HG03025 (cell line): ENCODE measurements at regions not wholly inside any gene's neighbourhood (a gene's known extent, or its start where the extent isn't known, plus 50 kb on each side); places are given as distances from the start of the nearest gene placed in this dataset.

Experiments used
- ATAC-seq: cut with Tn5 transposase; IDR thresholded peaks from one replicate; pipeline ENCODE4 v1.9.1; 2021; ENCODE audit warnings: mild to moderate bottlenecking, moderate library complexity; ENCODE audit not compliant: unreplicated experiment, low FRiP score

- no peak for ATAC-seq
These were observed 2005.1 kb upstream of the AGA start for GRCh38 chr4:179447308-179447707.

GRCh38 chr4:179465131-179465797 is 2023.0 kb upstream of the AGA start:
- ATAC-seq = no peak

DNA sequence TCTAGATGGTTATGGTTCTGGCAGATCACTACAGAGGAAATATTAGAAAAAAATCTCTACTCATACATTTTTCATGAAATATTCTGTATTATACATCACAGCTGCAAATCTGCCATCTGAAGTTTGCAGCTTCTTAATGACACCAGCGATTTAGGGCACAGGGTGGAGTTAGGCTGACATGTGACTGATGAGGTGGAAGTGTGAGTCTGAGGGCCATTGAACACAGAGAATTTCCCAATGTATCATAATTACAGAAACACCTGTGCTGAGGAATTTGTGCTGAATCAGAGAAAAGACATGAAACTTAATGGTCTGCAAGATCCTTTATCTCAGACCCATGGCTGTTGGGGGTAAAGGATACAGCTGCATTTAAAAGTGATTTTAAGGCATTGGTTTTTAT is 2025.6 kb upstream of the AGA start:
- ATAC-seq = no peak

- ATAC-seq = no peak
These were observed 2029.9 kb upstream of the AGA start for GRCh38 chr4:179472164-179472563.

DNA sequence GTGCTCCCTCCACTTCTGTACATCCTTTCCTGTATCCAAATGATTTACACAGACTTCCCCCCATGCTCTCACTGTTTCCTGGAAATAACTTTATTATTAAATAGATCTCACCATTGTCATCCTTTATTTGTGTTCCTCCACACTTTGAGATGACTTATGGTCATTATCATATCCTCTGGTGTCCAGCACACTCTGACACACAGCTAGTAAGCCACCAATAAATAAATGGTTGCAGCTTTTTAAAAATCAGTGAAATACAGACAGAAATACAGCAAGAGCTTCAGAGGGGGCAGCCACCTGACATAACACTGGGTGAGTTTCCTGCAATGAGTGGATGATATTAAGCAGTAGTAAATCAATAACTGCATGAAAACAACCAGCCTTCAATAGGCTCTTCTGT is 2036.4 kb upstream of the AGA start:
- ATAC-seq = no peak

DNA sequence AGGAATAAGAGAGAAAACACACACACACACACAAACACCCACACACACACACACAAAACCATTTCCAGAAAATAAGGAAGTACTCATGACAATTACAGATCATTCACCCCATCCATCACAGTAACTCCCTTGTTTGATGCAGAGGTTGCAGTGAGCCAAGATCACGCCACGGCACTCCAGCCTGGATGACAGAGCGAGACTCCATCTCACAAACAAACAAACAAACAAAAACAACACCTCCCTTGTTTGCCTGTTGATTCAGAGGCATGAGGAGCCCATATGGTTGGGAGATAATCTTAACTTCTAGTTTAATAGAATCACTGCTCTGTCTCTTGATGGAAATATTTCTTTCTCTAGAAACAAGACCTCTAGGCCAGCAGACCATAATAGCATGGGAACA is 2043.5 kb upstream of the AGA start:
- ATAC-seq = no peak

- ATAC-seq = no peak
These were observed 2044.5 kb upstream of the AGA start for GRCh38 chr4:179486570-179487335.

DNA sequence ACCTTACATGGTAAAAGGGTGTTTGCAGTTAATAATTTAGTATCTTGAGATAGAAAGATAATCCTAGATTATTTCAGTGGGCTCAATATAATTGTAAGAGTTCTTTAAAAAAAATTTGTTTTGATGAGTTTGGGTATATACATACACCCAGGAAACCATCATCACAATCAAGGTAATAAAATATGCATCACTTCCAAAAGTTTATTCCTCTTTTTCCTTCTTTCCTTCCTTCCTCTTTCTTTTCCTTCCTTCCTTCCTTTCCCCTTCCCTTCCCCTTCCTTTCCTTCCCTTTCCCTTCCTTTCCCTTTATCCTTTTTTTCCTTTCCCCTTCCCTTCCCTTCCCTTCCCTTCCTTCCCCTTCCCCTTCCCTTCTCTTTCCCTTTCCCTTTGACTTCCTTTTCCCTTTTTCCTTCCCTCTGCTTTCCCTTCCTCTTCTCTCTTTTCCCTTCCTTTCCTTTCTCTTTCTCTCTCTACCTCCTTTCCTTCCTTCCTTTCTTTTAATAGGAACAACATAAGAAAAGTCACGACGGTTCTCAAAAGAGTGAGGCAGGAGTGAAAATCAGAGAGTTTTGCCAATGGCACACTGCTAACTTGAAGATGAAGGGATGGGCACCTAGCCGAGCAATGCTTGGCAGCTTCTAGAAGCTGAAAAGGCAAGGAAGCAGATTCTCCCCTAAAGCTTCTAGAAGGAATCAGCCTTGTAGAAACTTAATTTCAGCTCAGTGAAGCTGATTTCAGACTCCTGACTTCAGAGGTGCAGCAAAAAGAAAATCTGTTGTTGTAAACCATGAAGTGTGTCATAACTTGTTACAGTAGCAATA is 2050.2 kb upstream of the AGA start:
- no peak for ATAC-seq

GRCh38 chr4:179503976-179504375 is 2061.7 kb upstream of the AGA start:
- no peak for ATAC-seq

- no peak for ATAC-seq
These were observed 2067.3 kb upstream of the AGA start for GRCh38 chr4:179509489-179509888.

- ATAC-seq = no peak
These were observed 2079.7 kb upstream of the AGA start for GRCh38 chr4:179521952-179522351.

DNA sequence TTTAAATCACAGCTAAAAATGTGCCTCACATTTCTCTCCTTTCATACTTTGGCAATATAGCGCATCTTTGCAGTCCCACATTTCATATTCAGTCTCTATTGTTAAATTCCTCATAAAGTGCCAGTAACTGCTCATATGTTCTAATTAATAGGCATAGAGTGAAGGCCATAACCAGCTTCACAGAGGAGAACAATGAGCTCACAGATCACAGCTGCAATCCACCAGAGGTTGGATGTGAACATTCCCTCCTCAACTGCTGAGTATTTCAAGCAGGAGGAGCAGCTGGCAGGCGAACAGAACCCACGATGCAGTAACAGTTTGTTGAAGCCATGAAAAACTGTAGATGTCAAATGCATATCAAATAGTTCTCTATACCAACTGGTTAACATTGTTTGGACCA is 2088.7 kb upstream of the AGA start:
- no peak for ATAC-seq

- ATAC-seq = no peak
These were observed 2094.5 kb upstream of the AGA start for GRCh38 chr4:179536694-179537093.

DNA sequence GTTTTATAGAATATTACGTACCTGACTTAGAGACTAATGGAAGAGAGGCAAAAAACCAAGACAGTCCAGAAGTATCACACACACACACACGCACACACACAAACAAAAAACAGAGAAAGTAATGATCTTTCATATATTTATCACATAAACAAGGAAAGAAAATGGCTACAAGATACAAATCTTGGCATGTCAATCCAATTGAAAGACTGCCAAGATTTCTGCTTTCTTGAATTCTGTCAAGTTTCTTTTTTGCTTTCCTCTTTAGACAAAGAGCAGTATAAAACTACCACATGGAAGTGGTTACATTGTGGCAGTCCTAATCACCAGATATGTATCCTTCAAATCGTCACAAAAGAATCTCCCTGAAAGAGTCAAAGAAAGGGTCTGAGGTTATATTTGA is 2097.4 kb upstream of the AGA start:
- ATAC-seq = no peak

GRCh38 chr4:179543771-179544170 is 2101.5 kb upstream of the AGA start:
- ATAC-seq = no peak

DNA sequence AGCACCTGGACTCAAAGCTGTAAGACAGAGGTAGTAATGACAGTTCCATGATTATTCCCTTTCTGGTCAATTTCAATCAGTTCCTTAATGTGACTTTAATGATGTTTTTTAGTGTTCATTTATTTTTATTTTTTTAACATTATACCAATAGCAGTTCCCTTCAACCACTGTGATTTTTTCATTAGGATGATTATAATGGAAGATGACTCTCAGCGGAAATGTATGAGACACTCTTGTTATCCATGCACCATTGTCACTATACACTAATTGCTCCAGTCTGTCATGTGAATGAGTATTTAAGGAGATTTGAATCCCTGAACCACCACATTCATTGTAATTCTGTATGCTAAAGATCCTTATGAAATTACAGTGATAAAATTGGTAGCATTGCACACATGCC is 2102.3 kb upstream of the AGA start:
- no peak for ATAC-seq

GRCh38 chr4:179552131-179552530 is 2109.9 kb upstream of the AGA start:
- no peak for ATAC-seq

GRCh38 chr4:179563741-179564140 is 2121.5 kb upstream of the AGA start:
- ATAC-seq = no peak

- no peak for ATAC-seq
These were observed 2127.3 kb upstream of the AGA start for GRCh38 chr4:179569549-179569948.

DNA sequence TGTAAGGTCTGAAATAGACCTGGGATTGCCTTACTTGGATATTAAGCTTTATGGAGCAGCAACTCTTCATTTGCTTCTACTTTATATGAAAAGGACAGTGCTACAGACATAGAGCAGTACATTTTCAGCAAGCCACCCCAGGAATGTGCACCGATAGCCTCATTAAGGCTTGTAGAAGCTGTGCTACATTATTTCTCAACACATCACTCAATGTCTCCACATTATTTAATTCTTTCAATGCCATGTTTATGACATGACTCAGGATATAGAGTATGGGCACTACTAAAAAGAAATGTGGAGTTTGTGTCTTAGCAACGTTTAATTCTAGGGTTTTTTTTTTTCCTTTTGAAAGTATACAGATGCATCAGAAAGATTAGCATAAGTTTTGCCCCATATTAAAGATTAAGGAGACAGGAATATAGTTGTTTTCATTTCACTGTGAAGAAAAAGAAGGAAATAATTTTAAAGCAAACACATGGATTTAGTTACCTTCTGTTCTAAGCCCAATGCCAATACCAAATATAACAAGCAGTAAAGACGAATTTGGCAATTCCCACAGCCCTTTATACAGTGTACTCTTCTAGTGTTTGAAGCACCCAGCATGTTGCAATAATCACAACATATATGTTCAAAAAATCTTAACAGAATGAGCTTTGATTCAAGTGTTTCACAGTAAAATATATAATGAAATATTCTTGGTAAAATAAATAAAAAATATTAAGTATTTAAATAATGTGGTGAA is 2140.1 kb upstream of the AGA start:
- no peak for ATAC-seq

GRCh38 chr4:179583221-179583620 is 2141.0 kb upstream of the AGA start:
- no peak for ATAC-seq
